ENCODE measurements at regions not wholly inside any gene's neighbourhood (a gene's known extent, or its start where the extent isn't known, plus 50 kb on each side); places are given as distances from the start of the nearest gene placed in this dataset.

- peak; percentile 81 for ATAC-seq
- Histone ChIP-seq H3K27ac (peak overlapping the region; percentile 69 to 84), H3K27me3 (no peaks in the 10 kb centered on the region), H3K4me3 (no peak overlapping the region), H3K36me3 (no peaks in the 10 kb centered on the region), H3K9me3 (no peaks in the 10 kb centered on the region), H3K4me1 (peaks cover 9 to 53% of the 10 kb centered on the region in 2 donors)
- no peak for TF ChIP-seq CTCF (IDR thresholded peaks at IDR 0.05)
- peak in 1 of 4 donors; percentile 52 for DNase-seq
- intact Hi-C loops (cut with DNase I), result no loop called here
Measured at GRCh38 chr12:93135286-93136239, 206.5 kb upstream of the EEA1 start.

DNA sequence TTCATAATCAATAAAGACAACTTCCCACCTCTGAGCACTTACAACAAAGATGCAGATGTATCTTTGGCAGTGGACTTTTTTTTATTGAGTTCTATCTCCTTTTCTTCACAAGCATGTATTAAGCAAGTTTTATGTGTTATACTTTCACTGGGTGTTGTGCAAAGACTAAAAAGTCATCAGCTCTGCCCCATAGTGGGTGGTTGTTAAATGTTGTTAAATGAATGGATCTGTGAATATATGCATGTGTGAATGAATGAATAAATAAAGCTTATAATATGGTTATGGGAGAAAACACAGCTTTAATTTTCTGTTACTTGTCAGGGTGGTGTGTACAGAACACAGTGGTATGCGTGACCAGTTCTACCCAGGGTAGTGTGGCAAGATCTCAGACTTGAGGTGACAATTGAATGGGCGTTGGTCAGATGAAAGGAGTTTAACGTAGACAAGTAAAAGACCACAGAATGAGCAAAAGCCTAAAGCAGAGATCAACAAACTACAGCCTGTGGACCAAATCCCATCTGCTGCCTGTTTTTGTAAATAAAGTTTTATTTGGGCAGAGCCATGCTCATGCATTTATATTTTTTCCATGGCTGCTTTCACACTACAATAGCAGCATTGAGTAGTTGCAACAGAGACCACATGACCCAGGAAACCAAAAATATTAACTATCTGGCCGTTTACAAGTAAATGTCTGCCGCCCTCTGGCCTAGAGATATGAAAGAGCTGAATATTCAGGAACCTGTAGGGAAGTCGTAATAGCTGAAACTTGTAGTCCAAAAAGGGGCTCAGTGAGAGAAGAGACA is 207.4 kb upstream of the EEA1 start:
- ATAC-seq, result no peak
- H3K27me3 ChIP-seq, result no peaks in the 10 kb centered on the region
- no peak overlapping the region for H3K4me3 ChIP-seq
- DNase-seq, result no peak
- intact Hi-C loops (cut with DNase I), result no loop called here
- no peak for TF ChIP-seq CTCF (IDR thresholded peaks at IDR 0.05)
- no peaks in the 10 kb centered on the region for H3K9me3 ChIP-seq
- H3K4me1 ChIP-seq, result peaks cover 9 to 47% of the 10 kb centered on the region in 2 donors
- no peaks in the 10 kb centered on the region for H3K36me3 ChIP-seq
- peak overlapping the region in 1 of 2 donors; percentile 84 for H3K27ac ChIP-seq

GRCh38 chr12:93137656-93138612 is 208.8 kb upstream of the EEA1 start:
- Histone ChIP-seq H3K27me3 (no peaks in the 10 kb centered on the region), H3K27ac (peak overlapping the region in 1 of 2 donors; percentile 84), H3K4me1 (peaks cover 9 to 47% of the 10 kb centered on the region in 2 donors), H3K36me3 (no peaks in the 10 kb centered on the region), H3K4me3 (no peak overlapping the region), H3K9me3 (no peaks in the 10 kb centered on the region)
- TF ChIP-seq CTCF (IDR thresholded peaks at IDR 0.05), result no peak
- intact Hi-C loops (cut with DNase I), result no loop called here
- peak; percentile 51 for ATAC-seq
- no peak for DNase-seq

GRCh38 chr12:93139028-93139665 is 210.1 kb upstream of the EEA1 start:
- no peaks in the 10 kb centered on the region for H3K27me3 ChIP-seq
- H3K36me3 ChIP-seq, result no peaks in the 10 kb centered on the region
- ATAC-seq, result peak; percentile 35
- no peak for TF ChIP-seq CTCF (IDR thresholded peaks at IDR 0.05)
- H3K27ac ChIP-seq, result peak overlapping the region in 1 of 2 donors; percentile 84
- intact Hi-C loops (cut with DNase I), result no loop called here
- H3K9me3 ChIP-seq, result no peaks in the 10 kb centered on the region
- no peak for DNase-seq
- peaks cover 9 to 47% of the 10 kb centered on the region in 2 donors for H3K4me1 ChIP-seq
- H3K4me3 ChIP-seq, result no peak overlapping the region

All from left lung (tissue), 4 donors.